WERI-Rb-1 (cell line): ENCODE measurements at regions not wholly inside any gene's neighbourhood (a gene's known extent, or its start where the extent isn't known, plus 50 kb on each side); places are given as distances from the start of the nearest gene placed in this dataset.

Experiments used
- DNase-seq: peaks from one replicate; pipeline ENCODE4 v3.0.0-alpha.2; 2020
- H3K27ac ChIP-seq: fragments of 250-450 bp; sonication (Bioruptor Pico); 2 replicates; pipeline ENCODE4 v1.5.1; 2020; ENCODE audit warnings: mild to moderate bottlenecking, moderate library complexity
- H3K27me3 ChIP-seq: fragments of 250-450 bp; sonication (Bioruptor Pico); 2 replicates; pipeline ENCODE4 v1.5.1; 2021; ENCODE audit warnings: mild to moderate bottlenecking, low read depth, moderate library complexity; ENCODE audit not compliant: insufficient read depth, severe bottlenecking
- H3K36me3 ChIP-seq: fragments of 250-450 bp; sonication (Bioruptor Pico); 2 replicates; pipeline ENCODE4 v1.5.1; 2020; ENCODE audit warnings: mild to moderate bottlenecking, moderate library complexity
- H3K4me3 ChIP-seq: 2 replicates; pipeline ENCODE4 v1.5.1; 2011; ENCODE audit warnings: low read depth, mild to moderate bottlenecking, control low read depth, low read length
- H3K9me3 ChIP-seq: fragments of 250-450 bp; sonication (Bioruptor Pico); 2 replicates; pipeline ENCODE4 v1.5.1; 2021; ENCODE audit warnings: mild to moderate bottlenecking, moderate library complexity; ENCODE audit not compliant: severe bottlenecking
- CTCF ChIP-seq: IDR thresholded peaks from 2 replicates; pipeline ENCODE4 v1.5.1; 2011; ENCODE audit warnings: low read depth, mild to moderate bottlenecking, control low read depth, inconsistent platforms, low read length

GRCh38 chr1:56199061-56199460 lies 380.3 kb downstream of the PLPP3 start:
- no peak overlapping the region for H3K27ac ChIP-seq
- no peaks in the 10 kb centered on the region for H3K27me3 ChIP-seq
- no peaks in the 10 kb centered on the region for H3K9me3 ChIP-seq
- H3K4me3 ChIP-seq = no peak overlapping the region
- DNase-seq = no peak
- H3K36me3 ChIP-seq = no peaks in the 10 kb centered on the region
- no peak for TF ChIP-seq CTCF

GRCh38 chr1:56197946-56198345 lies 381.4 kb downstream of the PLPP3 start:
- no peaks in the 10 kb centered on the region for H3K36me3 ChIP-seq
- H3K4me3 ChIP-seq = no peak overlapping the region
- no peaks in the 10 kb centered on the region for H3K27me3 ChIP-seq
- no peak for DNase-seq
- TF ChIP-seq CTCF = no peak
- H3K9me3 ChIP-seq = no peaks in the 10 kb centered on the region
- no peak overlapping the region for H3K27ac ChIP-seq

GRCh38 chr1:56196839-56197238 lies 382.5 kb downstream of the PLPP3 start:
- H3K9me3 ChIP-seq = no peaks in the 10 kb centered on the region
- H3K36me3 ChIP-seq = no peaks in the 10 kb centered on the region
- no peak overlapping the region for H3K4me3 ChIP-seq
- no peaks in the 10 kb centered on the region for H3K27me3 ChIP-seq
- no peak for DNase-seq
- no peak for TF ChIP-seq CTCF
- no peak overlapping the region for H3K27ac ChIP-seq

- Histone ChIP-seq H3K27ac (no peak overlapping the region), H3K4me3 (no peak overlapping the region), H3K36me3 (no peaks in the 10 kb centered on the region), H3K9me3 (no peaks in the 10 kb centered on the region), H3K27me3 (no peaks in the 10 kb centered on the region)
- no peak for DNase-seq
- TF ChIP-seq CTCF = no peak
Observed at GRCh38 chr1:56194701-56195300, 384.6 kb downstream of the PLPP3 start.

- no peak for TF ChIP-seq CTCF
- H3K36me3 ChIP-seq = no peaks in the 10 kb centered on the region
- no peak overlapping the region for H3K27ac ChIP-seq
- DNase-seq = no peak
- H3K9me3 ChIP-seq = no peaks in the 10 kb centered on the region
- no peak overlapping the region for H3K4me3 ChIP-seq
- no peaks in the 10 kb centered on the region for H3K27me3 ChIP-seq
Observed at GRCh38 chr1:56193656-56194055, 385.7 kb downstream of the PLPP3 start.

- Histone ChIP-seq H3K36me3 (no peaks in the 10 kb centered on the region), H3K27me3 (no peaks in the 10 kb centered on the region), H3K4me3 (no peak overlapping the region), H3K9me3 (no peaks in the 10 kb centered on the region), H3K27ac (no peak overlapping the region)
- no peak for TF ChIP-seq CTCF
- DNase-seq = no peak
Observed at GRCh38 chr1:56191369-56191768, 388.0 kb downstream of the PLPP3 start.
